ENCODE measurements at regions not wholly inside any gene's neighbourhood (a gene's known extent, or its start where the extent isn't known, plus 50 kb on each side); places are given as distances from the start of the nearest gene placed in this dataset.

GRCh38 chr12:45671254-45671653 lies 58.3 kb upstream of the ARID2 start:
- H3K27me3 Mint-ChIP-seq: no peaks in the 10 kb centered on the region
- H3K4me1 Mint-ChIP-seq (ENCODE audit: low read depth): peaks cover 36% of the 10 kb centered on the region
- no peak overlapping the region for H3K27ac Mint-ChIP-seq
- no peak overlapping the region for H3K4me3 Mint-ChIP-seq
- H3K36me3 Mint-ChIP-seq: no peaks in the 10 kb centered on the region
- no peaks in the 10 kb centered on the region for H3K9me3 Mint-ChIP-seq (ENCODE audit: low read depth)

DNA sequence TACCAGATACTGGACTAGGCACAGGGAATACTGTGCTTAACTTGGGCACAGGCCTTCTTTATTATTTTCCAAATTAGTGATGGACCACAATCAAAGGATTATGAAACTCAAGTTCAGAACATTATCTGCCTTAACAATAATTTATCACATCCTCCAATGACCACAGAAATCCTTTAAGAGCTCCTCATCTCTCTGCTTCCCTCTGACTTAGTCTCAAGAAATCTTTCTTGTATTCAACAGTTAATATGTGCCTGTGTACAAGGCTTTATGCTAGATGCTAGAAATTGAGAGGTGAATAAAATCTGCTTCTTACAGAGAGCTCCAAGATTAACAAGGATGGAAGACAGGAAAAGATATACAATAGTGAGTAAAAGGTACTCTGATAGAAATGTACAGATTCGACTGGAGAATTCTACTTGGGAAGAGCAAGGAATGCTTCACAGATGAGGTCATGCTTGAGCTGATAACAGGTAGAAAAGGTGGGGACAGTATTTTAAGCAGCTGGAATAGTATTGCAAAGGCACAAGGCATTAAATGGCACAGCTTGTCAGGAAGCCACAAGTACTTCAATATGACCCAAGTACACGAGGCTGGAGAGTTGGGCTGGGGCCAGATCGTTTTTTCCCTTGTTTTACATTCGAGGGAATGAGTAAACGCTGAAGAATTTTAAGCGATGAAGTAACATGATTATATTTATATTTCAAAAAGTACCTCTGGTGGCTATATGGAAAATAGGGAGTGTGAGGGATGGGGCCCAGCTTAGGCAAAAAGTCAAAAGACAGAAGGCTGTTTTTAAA lies 55.1 kb upstream of the ARID2 start:
- no peak overlapping the region for H3K27ac Mint-ChIP-seq

GRCh38 chr12:45675534-45675933 lies 54.0 kb upstream of the ARID2 start:
- Mint-ChIP-seq H3K27ac (no peak overlapping the region), H3K4me1 (ENCODE audit: low read depth) (peaks cover 6% of the 10 kb centered on the region), H3K9me3 (ENCODE audit: low read depth) (no peaks in the 10 kb centered on the region), H3K36me3 (peaks cover 3% of the 10 kb centered on the region), H3K4me3 (no peak overlapping the region), H3K27me3 (no peaks in the 10 kb centered on the region)

More for the DNA sequence above, 55.1 kb upstream of the ARID2 start:
- peaks cover 14% of the 10 kb centered on the region for H3K4me1 Mint-ChIP-seq (ENCODE audit: low read depth)
- H3K27me3 Mint-ChIP-seq: no peaks in the 10 kb centered on the region
- H3K9me3 Mint-ChIP-seq (ENCODE audit: low read depth): no peaks in the 10 kb centered on the region
- peaks cover 3% of the 10 kb centered on the region for H3K36me3 Mint-ChIP-seq
- H3K4me3 Mint-ChIP-seq: no peak overlapping the region
